MM.1S (cell line): ENCODE measurements at regions not wholly inside any gene's neighbourhood (a gene's known extent, or its start where the extent isn't known, plus 50 kb on each side); places are given as distances from the start of the nearest gene placed in this dataset.

Source experiments
- EZH2 ChIP-seq: fragments of 300-600 bp; sonication (generic); optimal IDR thresholded peaks from 2 replicates; pipeline ENCODE3; 2017; ENCODE audit warnings: low read depth, mild to moderate bottlenecking, antibody characterized with exemption, low read length, mixed read lengths
- EZH2phosphoT487 ChIP-seq: fragments of 300-600 bp; sonication (generic); IDR thresholded peaks from 2 replicates; pipeline ENCODE4 v1.6.1; 2018; ENCODE audit warnings: antibody characterized with exemption, low read length
- TF ChIP-seq, protein P1 (sequence below): fragments of 300-600 bp; sonication (generic); IDR thresholded peaks from 2 replicates; pipeline ENCODE4 v1.5.1; 2016; ENCODE audit warnings: antibody characterized with exemption, low read length, mixed read lengths

DNA sequence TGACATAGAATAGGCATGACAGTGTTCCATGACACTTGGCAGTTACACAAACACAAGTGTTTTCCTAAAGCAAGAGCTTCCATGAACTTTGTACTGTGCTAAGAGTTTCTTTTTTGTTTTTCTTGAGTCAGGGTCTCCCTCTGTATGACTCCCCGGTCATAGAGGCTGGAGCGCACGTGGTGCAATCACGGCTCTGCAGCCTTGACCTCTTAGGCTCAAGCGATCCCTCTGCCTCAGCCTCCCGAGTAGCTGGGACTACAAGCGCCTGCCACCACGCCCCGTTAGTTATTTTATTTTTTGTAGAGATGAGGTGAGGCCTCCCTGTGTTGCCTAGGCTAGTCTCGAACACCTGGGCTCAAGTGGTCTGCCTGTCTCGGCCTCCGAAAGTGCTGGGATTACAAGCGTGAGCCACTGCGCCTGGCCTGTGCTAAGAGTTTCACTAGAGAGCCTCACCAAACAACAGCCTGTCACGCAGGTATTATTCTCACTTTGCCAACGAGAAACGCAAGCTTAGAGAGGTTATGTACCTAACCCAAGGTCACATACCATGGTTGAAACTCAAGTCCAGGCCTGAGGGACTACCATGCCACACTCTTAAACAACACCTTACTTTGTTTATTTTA lies 355.9 kb downstream of the KLF12 start:
- TF ChIP-seq, protein P1, sequence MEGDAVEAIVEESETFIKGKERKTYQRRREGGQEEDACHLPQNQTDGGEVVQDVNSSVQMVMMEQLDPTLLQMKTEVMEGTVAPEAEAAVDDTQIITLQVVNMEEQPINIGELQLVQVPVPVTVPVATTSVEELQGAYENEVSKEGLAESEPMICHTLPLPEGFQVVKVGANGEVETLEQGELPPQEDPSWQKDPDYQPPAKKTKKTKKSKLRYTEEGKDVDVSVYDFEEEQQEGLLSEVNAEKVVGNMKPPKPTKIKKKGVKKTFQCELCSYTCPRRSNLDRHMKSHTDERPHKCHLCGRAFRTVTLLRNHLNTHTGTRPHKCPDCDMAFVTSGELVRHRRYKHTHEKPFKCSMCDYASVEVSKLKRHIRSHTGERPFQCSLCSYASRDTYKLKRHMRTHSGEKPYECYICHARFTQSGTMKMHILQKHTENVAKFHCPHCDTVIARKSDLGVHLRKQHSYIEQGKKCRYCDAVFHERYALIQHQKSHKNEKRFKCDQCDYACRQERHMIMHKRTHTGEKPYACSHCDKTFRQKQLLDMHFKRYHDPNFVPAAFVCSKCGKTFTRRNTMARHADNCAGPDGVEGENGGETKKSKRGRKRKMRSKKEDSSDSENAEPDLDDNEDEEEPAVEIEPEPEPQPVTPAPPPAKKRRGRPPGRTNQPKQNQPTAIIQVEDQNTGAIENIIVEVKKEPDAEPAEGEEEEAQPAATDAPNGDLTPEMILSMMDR = no peak
- TF ChIP-seq EZH2phosphoT487 (no peak), EZH2 (no peak)
